ENCODE measurements at regions not wholly inside any gene's neighbourhood (a gene's known extent, or its start where the extent isn't known, plus 50 kb on each side); places are given as distances from the start of the nearest gene placed in this dataset.

GRCh38 chr20:60600036-60600435 is 641.8 kb downstream of the CDH26 start:
- no peak for DNase-seq

- DNase-seq = no peak
These were observed 628.0 kb upstream of the CDH4 start for GRCh38 chr20:60624066-60624465.

- DNase-seq = no peak
These were observed 624.1 kb upstream of the CDH4 start for GRCh38 chr20:60627751-60628565.

- no peak for DNase-seq
These were observed 623.3 kb upstream of the CDH4 start for GRCh38 chr20:60628749-60629148.

- DNase-seq = no peak
These were observed 622.9 kb upstream of the CDH4 start for GRCh38 chr20:60629206-60629605.

GRCh38 chr20:60630609-60631008 is 621.5 kb upstream of the CDH4 start:
- peak; percentile 93 for DNase-seq

- DNase-seq = no peak
These were observed 620.3 kb upstream of the CDH4 start for GRCh38 chr20:60631585-60632287.

- DNase-seq = no peak
These were observed 619.4 kb upstream of the CDH4 start for GRCh38 chr20:60632391-60633262.

GRCh38 chr20:60634491-60635172 is 617.4 kb upstream of the CDH4 start:
- DNase-seq = no peak

- DNase-seq = no peak
These were observed 615.6 kb upstream of the CDH4 start for GRCh38 chr20:60636417-60636816.

- DNase-seq = no peak
These were observed 614.3 kb upstream of the CDH4 start for GRCh38 chr20:60637801-60638200.

- no peak for DNase-seq
These were observed 613.5 kb upstream of the CDH4 start for GRCh38 chr20:60638430-60639098.

- DNase-seq = no peak
These were observed 610.1 kb upstream of the CDH4 start for GRCh38 chr20:60641879-60642447.

GRCh38 chr20:60642541-60642940 is 609.5 kb upstream of the CDH4 start:
- DNase-seq = no peak

- no peak for DNase-seq
These were observed 603.5 kb upstream of the CDH4 start for GRCh38 chr20:60648556-60648955.

- no peak for DNase-seq
These were observed 602.5 kb upstream of the CDH4 start for GRCh38 chr20:60649541-60649940.

- DNase-seq = no peak
These were observed 602.0 kb upstream of the CDH4 start for GRCh38 chr20:60650087-60650486.

- no peak for DNase-seq
These were observed 600.0 kb upstream of the CDH4 start for GRCh38 chr20:60652046-60652445.

- DNase-seq = no peak
These were observed 599.4 kb upstream of the CDH4 start for GRCh38 chr20:60652615-60653014.

GRCh38 chr20:60653111-60653845 is 598.8 kb upstream of the CDH4 start:
- DNase-seq = no peak

- no peak for DNase-seq
These were observed 593.4 kb upstream of the CDH4 start for GRCh38 chr20:60658681-60659080.
